H9 (cell line): ENCODE measurements at regions not wholly inside any gene's neighbourhood (a gene's known extent, or its start where the extent isn't known, plus 50 kb on each side); places are given as distances from the start of the nearest gene placed in this dataset.

Experiments
- DNase-seq: peaks from one replicate; pipeline ENCODE4 v3.0.0-alpha.2; 2017
- H2AFZ ChIP-seq: one replicate; pipeline ENCODE4 v1.6.1; 2013; ENCODE audit warnings: mild to moderate bottlenecking, low read length, control low read depth, moderate library complexity
- H2AK5ac ChIP-seq: 2 replicates; pipeline ENCODE4 v1.6.1; 2013; ENCODE audit warnings: low read length, control low read depth, mixed read lengths; ENCODE audit not compliant: insufficient read length
- H2BK120ac ChIP-seq: one replicate; pipeline ENCODE4 v1.6.1; 2013; ENCODE audit warnings: low read depth, mild to moderate bottlenecking, low read length, control low read depth, inconsistent platforms; ENCODE audit not compliant: poor library complexity, severe bottlenecking
- H2BK12ac ChIP-seq: 2 replicates; pipeline ENCODE4 v1.6.1; 2013; ENCODE audit warnings: low read length, control low read depth, mixed read lengths, low read depth; ENCODE audit not compliant: insufficient read length
- H2BK15ac ChIP-seq: 2 replicates; pipeline ENCODE4 v1.6.1; 2013; ENCODE audit warnings: low read depth, low read length, control low read depth
- H2BK20ac ChIP-seq: one replicate; pipeline ENCODE4 v1.6.1; 2013; ENCODE audit warnings: low read depth, mild to moderate bottlenecking, low read length, control low read depth, inconsistent platforms; ENCODE audit not compliant: poor library complexity, severe bottlenecking
- H2BK5ac ChIP-seq: 2 replicates; pipeline ENCODE4 v1.6.1; 2013; ENCODE audit warnings: low read length, control low read depth, mixed read lengths; ENCODE audit not compliant: insufficient read length
- H3K14ac ChIP-seq: 2 replicates; pipeline ENCODE4 v1.6.1; 2013; ENCODE audit warnings: low read length, control low read depth; ENCODE audit not compliant: insufficient read depth
- H3K18ac ChIP-seq: 2 replicates; pipeline ENCODE4 v1.6.1; 2013; ENCODE audit warnings: low read depth, mild to moderate bottlenecking, mixed read lengths, low read length, control low read depth; ENCODE audit not compliant: insufficient read length
- H3K23ac ChIP-seq: 2 replicates; pipeline ENCODE4 v1.6.1; 2013; ENCODE audit warnings: low read length, control low read depth, mixed read lengths, low read depth; ENCODE audit not compliant: insufficient read length
- H3K23me2 ChIP-seq: 2 replicates; pipeline ENCODE4 v1.6.1; 2013; ENCODE audit warnings: low read depth, mild to moderate bottlenecking, mixed read lengths, low read length, control low read depth; ENCODE audit not compliant: insufficient read length, poor library complexity, severe bottlenecking
- H3K27ac ChIP-seq: 2 replicates; pipeline ENCODE4 v1.5.1; 2013; ENCODE audit warnings: low read length, control low read depth, mixed read lengths, low read depth; ENCODE audit not compliant: insufficient read length
- H3K27me3 ChIP-seq: 2 replicates; pipeline ENCODE4 v1.6.1; 2013; ENCODE audit warnings: low read length, control low read depth, inconsistent platforms; ENCODE audit not compliant: insufficient read depth
- H3K4ac ChIP-seq: 2 replicates; pipeline ENCODE4 v1.6.1; 2013; ENCODE audit warnings: low read depth, mild to moderate bottlenecking, control low read depth, inconsistent platforms, low read length, moderate library complexity
- H3K4me1 ChIP-seq: 2 replicates; pipeline ENCODE4 v1.6.1; 2013; ENCODE audit warnings: low read length, control low read depth, inconsistent platforms; ENCODE audit not compliant: insufficient read depth
- H3K4me2 ChIP-seq: 2 replicates; pipeline ENCODE4 v1.6.1; 2013; ENCODE audit warnings: low read length, control low read depth, mixed read lengths; ENCODE audit not compliant: insufficient read length, insufficient read depth
- H3K56ac ChIP-seq: 2 replicates; pipeline ENCODE4 v1.6.1; 2013; ENCODE audit warnings: low read depth, mild to moderate bottlenecking, mixed read lengths, low read length, control low read depth; ENCODE audit not compliant: insufficient read length
- H3K79me1 ChIP-seq: 2 replicates; pipeline ENCODE4 v1.6.1; 2013; ENCODE audit warnings: low read depth, mild to moderate bottlenecking, moderate library complexity, low read length, control low read depth, inconsistent platforms; ENCODE audit not compliant: insufficient read depth, poor library complexity, severe bottlenecking
- H3K79me2 ChIP-seq: 2 replicates; pipeline ENCODE4 v1.6.1; 2013; ENCODE audit warnings: low read length, control low read depth, inconsistent platforms; ENCODE audit not compliant: insufficient read depth
- H3K9ac ChIP-seq: 2 replicates; pipeline ENCODE4 v1.6.1; 2013; ENCODE audit warnings: low read length, control low read depth, mixed read lengths; ENCODE audit not compliant: insufficient read length; ENCODE audit errors: extremely low read depth
- H3K9me3 ChIP-seq: one replicate; pipeline ENCODE4 v1.6.1; 2013; ENCODE audit warnings: low read depth, low read length, inconsistent platforms; ENCODE audit not compliant: control insufficient read depth
- H3T11ph ChIP-seq: one replicate; pipeline ENCODE4 v1.6.1; 2013; ENCODE audit warnings: mild to moderate bottlenecking, low read length, control low read depth, inconsistent platforms
- H4K20me1 ChIP-seq: one replicate; pipeline ENCODE4 v1.6.1; 2013; ENCODE audit not compliant: control insufficient read depth, insufficient read length, insufficient read depth
- H4K5ac ChIP-seq: 2 replicates; pipeline ENCODE4 v1.6.1; 2013; ENCODE audit warnings: low read depth, mild to moderate bottlenecking, mixed read lengths, low read length, control low read depth; ENCODE audit not compliant: insufficient read length
- H4K8ac ChIP-seq: replicated peaks from 2 replicates; pipeline ENCODE4 v1.6.1; 2013; ENCODE audit warnings: low read length, control low read depth, mixed read lengths, low read depth; ENCODE audit not compliant: insufficient read length
- H4K91ac ChIP-seq: 2 replicates; pipeline ENCODE4 v1.6.1; 2013; ENCODE audit warnings: low read depth, mild to moderate bottlenecking, moderate library complexity, mixed read lengths, low read length, control low read depth; ENCODE audit not compliant: insufficient read length
- H3K27ac Mint-ChIP-seq, 3 experiments: 2 replicates in 2 of 3; 3 replicates in 1 of 3; pipeline ENCODE4 v1.8.0; 2020 to 2021; ENCODE audit warnings: mixed read lengths in 3 of 3, mild to moderate bottlenecking in 1 of 3, moderate library complexity in 1 of 3
- H3K27me3 Mint-ChIP-seq: 2 replicates; pipeline ENCODE4 v1.8.0; 2021; ENCODE audit warnings: low read depth, mild to moderate bottlenecking, moderate library complexity, mixed read lengths
- H3K36me3 Mint-ChIP-seq, 3 experiments: 2 replicates in 2 of 3; 3 replicates in 1 of 3; pipeline ENCODE4 v1.8.0; 2020 to 2021; ENCODE audit warnings: low read depth in 3 of 3, mixed read lengths in 3 of 3; ENCODE audit not compliant: insufficient read depth in 1 of 3
- H3K4me1 Mint-ChIP-seq, 2 experiments: 2 replicates each; pipeline ENCODE4 v1.8.0; 2020; ENCODE audit warnings: mixed read lengths in 2 of 2
- H3K4me3 Mint-ChIP-seq, 2 experiments: 2 replicates in 1 of 2; 3 replicates in 1 of 2; pipeline ENCODE4 v1.8.0; 2020 to 2021; ENCODE audit warnings: mild to moderate bottlenecking in 2 of 2, mixed read lengths in 2 of 2, moderate library complexity in 1 of 2
- H3K9me3 Mint-ChIP-seq, 2 experiments: 2 replicates in 1 of 2; 3 replicates in 1 of 2; pipeline ENCODE4 v1.8.0; 2020; ENCODE audit warnings: mild to moderate bottlenecking in 2 of 2, mixed read lengths in 2 of 2, moderate library complexity in 1 of 2
- whole genome bisulfite sequencing: extraction: QIAGEN DNeasy Blood & Tissue Kit; methylation state at CpG from one replicate; pipeline ENCODE4 v1.1.7; 2013; ENCODE audit warnings: missing lambda C conversion rate, low lambda C conversion rate, mixed read lengths; ENCODE audit not compliant: insufficient read length; ENCODE audit errors: extremely low coverage; 5-methylcytosine and 5-hydroxymethylcytosine counted together
- TF ChIP-seq, protein P1 (sequence below): fragments of 200-600 bp; sonication (generic); conservative IDR thresholded peaks from 3 replicates; pipeline ENCODE4 v1.8.0; 2021; ENCODE audit warnings: antibody characterized with exemption, mild to moderate bottlenecking

DNA sequence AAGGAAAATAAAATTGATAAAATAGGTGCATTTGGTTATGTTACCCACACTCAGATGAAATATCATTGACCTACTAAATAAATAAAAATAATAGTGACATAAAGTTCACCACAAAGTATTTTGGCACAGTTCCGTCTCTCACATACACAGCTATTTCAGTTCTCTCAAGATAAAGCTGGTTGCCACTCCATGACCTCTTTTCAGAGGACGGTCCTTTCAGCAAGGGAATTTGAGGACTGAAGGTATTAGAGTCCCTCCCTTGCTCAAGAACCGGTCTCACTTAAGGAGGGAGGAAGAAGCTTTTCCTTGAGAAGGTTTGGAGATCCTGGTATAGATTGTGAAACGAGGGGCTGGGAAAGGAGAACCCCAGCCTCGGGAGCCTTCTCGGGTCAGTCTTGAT, 285.5 kb upstream of the CFAP20DC start:
- Histone ChIP-seq H3K14ac (no peak overlapping the region), H2AK5ac (no peak overlapping the region), H4K5ac (no peak overlapping the region), H2BK120ac (no peak overlapping the region), H3K79me1 (no peaks in the 10 kb centered on the region), H3K4ac (no peak overlapping the region), H3K27me3 (no peaks in the 10 kb centered on the region), H2AFZ (no peak overlapping the region), H4K8ac (no peak overlapping the region), H3K56ac (no peak overlapping the region), H2BK15ac (no peak overlapping the region), H3K23me2 (no peaks in the 10 kb centered on the region), H3K79me2 (no peaks in the 10 kb centered on the region), H4K91ac (no peak overlapping the region), H3K27ac (no peak overlapping the region), H3K9me3 (no peaks in the 10 kb centered on the region), H2BK20ac (no peak overlapping the region), H3T11ph (no peak overlapping the region), H2BK12ac (no peak overlapping the region), H3K18ac (no peak overlapping the region), H3K23ac (no peak overlapping the region), H3K4me1 (no peaks in the 10 kb centered on the region), H3K9ac (no peak overlapping the region), H4K20me1 (no peaks in the 10 kb centered on the region), H3K4me2 (no peak overlapping the region), H2BK5ac (no peak overlapping the region)
- H3K27me3 Mint-ChIP-seq, result no peaks in the 10 kb centered on the region; the same call in 1 of the 2 replicates
- no CpG with 5 or more reads among the region's 6 CpGs for WGBS
- TF ChIP-seq, protein P1, sequence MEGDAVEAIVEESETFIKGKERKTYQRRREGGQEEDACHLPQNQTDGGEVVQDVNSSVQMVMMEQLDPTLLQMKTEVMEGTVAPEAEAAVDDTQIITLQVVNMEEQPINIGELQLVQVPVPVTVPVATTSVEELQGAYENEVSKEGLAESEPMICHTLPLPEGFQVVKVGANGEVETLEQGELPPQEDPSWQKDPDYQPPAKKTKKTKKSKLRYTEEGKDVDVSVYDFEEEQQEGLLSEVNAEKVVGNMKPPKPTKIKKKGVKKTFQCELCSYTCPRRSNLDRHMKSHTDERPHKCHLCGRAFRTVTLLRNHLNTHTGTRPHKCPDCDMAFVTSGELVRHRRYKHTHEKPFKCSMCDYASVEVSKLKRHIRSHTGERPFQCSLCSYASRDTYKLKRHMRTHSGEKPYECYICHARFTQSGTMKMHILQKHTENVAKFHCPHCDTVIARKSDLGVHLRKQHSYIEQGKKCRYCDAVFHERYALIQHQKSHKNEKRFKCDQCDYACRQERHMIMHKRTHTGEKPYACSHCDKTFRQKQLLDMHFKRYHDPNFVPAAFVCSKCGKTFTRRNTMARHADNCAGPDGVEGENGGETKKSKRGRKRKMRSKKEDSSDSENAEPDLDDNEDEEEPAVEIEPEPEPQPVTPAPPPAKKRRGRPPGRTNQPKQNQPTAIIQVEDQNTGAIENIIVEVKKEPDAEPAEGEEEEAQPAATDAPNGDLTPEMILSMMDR, result no peak
- H3K36me3 Mint-ChIP-seq, result peaks cover 0 to 13% (median 0%) of the 10 kb centered on the region in 3 experiments; a peak in 2 of 7 replicates
- H3K27ac Mint-ChIP-seq, result no peak overlapping the region
- H3K9me3 Mint-ChIP-seq, result peaks cover 9 to 11% of the 10 kb centered on the region in 2 experiments
- H3K4me1 Mint-ChIP-seq, result no peaks in the 10 kb centered on the region
- DNase-seq, result no peak
- no peak overlapping the region for H3K4me3 Mint-ChIP-seq
